Stimulated activated CD4-positive, alpha-beta T cell treated with anti-CD3 and anti-CD28 coated beads, Interleukin-2, amount 100 ng/mL, for 48 hours (primary cell): ENCODE measurements at regions not wholly inside any gene's neighbourhood (a gene's known extent, or its start where the extent isn't known, plus 50 kb on each side); places are given as distances from the start of the nearest gene placed in this dataset.

ENCODE experiments used
- DNase-seq, 2 donors: peaks; one replicate each; pipeline ENCODE4 v3.0.0-alpha.2; 2020

DNA sequence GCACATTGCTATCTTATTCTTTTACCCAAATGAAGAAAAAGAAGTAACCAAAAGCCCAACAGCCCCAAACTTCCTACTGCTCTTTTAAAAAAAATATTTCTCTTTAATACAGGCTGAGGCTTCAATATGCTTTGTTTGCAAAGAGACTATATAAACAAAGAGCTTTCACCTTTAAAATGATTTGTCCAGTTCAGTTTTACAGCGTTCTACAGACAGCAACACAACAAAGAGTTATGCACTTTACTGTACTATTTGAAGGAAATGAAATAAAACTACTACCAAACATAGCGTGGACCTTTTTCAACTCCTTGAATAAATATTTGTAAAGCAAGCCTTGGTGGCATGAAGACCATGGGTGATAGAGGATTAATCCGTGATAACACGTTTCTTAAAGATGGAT, 151.2 kb downstream of the FGF9 start:
- DNase-seq, result no peak

DNA sequence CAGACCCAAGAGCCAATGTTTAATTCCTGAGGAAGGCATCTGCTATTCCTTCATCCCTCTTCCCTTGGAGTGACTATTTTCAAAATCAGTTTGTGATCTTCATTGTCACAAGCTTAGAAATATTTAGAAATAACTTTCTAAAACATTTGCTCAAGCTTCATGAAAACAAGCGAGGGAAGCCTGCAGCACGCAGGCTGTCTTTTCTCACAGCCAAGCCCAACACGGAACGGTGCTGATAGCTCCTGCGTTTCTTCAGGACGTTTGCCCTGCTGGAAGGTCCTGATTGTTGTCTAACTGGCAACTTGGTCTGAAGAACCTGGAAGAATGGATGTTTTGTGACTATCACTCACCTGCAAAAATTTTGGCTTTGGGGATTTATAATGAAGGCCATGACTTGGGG, 152.5 kb downstream of the FGF9 start:
- DNase-seq, result no peak

DNA sequence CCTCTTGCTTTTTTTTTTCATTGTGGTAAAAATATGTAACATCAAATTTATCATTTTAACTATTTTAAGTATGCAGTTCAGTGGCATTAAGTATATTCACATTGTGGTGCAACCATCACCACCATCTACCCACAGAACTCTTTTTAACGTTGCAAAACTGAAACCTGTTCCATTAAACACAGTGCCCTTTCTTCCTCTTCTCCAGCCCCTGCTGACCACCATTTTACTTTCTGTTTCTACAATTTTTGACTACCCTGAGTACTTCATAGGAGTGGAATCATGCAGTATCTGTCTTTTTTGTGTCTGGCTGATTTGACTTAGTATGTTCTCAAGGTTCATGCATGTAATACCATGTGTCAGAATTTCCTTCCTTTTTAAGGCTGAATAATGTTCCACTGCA, 153.1 kb downstream of the FGF9 start:
- DNase-seq, result no peak

DNA sequence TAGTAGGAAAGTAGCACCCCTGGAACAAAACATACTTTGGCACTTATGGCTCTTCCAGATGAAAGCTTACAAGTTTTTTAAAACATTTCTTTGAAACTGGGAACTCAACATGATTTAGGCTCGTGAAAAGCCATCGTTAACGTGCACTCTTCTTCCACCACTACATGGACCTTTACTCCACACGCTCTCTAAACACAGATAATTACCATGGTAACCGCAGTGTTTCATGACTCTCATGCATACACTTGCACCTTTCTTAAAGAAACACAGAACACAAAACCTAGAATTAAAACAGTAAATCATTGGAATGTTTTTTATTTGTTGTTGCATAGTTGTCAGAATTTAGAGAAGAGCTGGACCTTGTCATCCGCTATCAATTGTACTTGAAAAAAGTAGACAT, 154.3 kb downstream of the FGF9 start:
- DNase-seq, result no peak

- no peak for DNase-seq
These were observed 154.9 kb downstream of the FGF9 start for GRCh38 chr13:21825801-21826200.

DNA sequence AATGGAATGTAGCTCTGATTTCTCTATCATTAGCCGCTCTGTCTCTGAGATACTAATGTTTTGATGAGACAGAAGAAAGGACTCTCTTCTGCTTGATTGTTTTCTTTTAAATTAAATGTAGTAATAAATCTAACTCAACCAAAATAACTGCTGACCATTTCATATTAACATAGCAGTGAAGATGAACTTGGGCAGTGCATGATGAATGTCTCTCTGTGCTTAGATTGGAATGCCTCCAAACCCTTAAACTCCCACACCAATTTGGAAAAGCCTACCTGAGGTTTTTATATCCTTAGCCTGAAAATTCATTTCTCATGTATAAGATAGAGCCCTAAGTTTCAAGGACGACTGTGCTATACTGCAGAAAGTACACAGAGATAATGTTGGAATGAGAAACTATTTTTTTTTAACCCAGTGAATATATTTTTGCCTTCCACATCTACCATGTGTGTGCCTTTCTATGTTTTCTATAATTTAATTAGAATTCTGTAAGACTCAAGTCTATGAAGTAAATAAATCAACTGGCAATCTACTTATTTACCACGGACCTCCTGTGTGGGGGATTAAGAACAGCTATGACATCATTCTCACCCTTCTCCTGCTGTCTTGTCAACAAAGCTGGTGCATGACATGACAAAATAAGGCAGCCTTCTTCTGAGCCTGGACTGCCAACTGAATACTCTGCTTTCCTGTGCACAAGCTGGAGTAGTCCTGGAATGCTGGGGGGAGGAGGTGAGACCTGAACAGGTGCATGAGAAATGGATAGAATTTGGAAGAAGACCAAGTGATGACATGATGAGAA, 155.5 kb downstream of the FGF9 start:
- no peak for DNase-seq

- DNase-seq, result no peak
These were observed 160.9 kb downstream of the FGF9 start for GRCh38 chr13:21831654-21832324.

DNA sequence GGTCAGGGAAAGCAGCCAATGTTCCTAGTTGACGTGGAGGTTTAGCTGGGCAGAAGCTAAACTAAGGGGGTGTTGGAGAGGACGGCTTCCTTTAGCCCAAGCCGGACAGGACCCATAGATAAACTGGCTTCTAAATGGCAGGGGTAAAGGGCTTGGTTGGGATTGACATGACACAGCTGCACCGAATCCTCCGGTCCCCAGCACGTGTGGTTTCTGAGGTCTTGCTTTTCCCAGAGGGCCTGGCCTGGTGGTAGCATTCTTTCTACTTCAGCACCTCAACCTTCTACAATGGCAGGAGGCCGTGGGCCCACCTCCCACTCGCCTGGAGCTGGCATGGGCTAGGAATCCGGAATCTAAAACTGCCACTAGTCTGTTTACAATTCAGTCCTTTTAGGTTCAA, 163.0 kb downstream of the FGF9 start:
- no peak for DNase-seq

DNA sequence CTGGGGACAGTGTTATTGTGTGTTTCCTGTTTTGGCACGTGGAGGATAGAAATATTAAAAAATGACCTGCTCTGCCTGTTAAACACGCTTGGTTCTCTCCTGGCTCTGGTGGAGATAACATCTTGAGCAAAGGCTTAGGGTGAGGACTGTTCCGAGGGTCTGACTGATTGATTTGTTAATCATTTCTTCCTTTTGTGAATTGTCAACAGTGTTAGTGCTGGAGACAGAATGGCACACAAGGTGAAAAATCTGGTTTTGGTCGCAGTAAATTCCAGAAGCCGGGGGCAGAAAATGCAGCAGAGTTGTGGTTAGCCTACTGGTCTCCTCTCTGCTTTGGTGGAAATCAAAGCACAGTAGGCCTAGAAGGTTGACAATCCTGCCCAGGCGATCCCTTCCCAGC, 163.6 kb downstream of the FGF9 start:
- DNase-seq, result no peak

GRCh38 chr13:21837288-21837687, 166.4 kb downstream of the FGF9 start:
- no peak for DNase-seq

GRCh38 chr13:21837841-21838551, 167.1 kb downstream of the FGF9 start:
- no peak for DNase-seq

- DNase-seq, result no peak
These were observed 175.7 kb downstream of the FGF9 start for GRCh38 chr13:21846605-21847004.

- DNase-seq, result no peak
These were observed 178.4 kb downstream of the FGF9 start for GRCh38 chr13:21849323-21849722.

DNA sequence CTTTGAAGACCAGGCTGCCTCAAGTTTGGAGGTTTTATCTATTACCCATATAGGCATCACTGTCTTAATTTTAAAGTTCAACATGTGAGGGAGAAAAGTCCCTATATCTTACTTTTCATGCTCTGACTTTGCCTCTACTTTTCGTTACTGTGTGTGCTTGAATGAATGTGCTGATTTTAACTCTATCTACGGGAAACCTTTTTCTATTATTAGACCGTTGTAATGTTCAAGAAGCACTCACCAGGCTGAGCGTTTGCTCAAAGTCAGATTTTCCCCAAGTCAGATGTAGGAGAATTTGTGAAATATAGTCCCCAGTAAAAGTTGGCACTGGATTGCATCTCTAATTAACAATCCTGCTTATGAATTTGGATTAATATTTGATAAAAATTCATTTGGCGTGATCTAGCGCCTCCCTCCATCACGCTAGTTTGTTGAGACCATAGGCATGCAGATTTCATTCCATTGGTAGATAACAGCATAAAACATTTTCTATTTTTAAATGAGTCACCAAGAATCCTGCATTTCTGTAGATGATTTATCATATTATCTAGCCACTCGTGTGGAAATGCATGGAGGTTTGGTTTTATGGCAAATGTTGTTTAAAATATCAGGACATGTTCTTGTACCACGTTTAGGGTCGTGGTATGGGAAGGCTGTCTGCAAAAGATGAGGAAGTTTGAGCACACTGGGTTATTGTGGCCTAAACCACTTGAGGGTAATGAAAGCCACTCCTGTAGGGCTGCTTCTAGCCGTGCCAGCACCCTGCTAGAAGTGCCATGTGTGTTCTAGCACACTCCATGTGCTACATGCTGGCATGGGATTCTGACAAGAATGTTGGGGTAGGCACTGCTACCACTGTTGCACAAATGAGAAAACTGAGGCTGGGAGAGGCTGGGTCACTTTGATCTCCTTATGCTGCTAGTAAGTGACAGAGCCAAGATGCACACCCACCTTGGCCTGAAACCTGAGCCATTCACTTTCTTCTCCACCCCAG, 179.4 kb downstream of the FGF9 start:
- no peak for DNase-seq

- no peak for DNase-seq
These were observed 181.2 kb downstream of the FGF9 start for GRCh38 chr13:21852043-21852442.

DNA sequence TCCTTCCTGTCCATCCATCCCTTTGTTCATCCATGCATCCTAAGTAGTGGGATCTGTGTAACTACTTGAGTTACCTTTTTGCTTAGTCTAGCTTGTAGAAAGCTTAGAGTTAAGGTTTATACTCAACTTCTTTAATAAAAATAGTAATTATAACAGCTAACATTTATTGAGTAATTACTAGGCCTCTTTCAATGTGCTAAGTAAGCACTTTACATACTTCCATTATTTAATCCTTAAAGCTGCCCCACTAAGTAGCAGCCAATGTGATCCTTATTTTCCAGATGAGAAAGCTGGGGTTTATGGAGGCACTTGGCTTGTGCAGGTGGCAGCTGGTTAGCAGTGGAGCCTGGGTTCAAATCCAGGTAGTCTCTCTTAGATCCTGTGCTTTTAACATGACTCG, 182.9 kb downstream of the FGF9 start:
- no peak for DNase-seq

DNA sequence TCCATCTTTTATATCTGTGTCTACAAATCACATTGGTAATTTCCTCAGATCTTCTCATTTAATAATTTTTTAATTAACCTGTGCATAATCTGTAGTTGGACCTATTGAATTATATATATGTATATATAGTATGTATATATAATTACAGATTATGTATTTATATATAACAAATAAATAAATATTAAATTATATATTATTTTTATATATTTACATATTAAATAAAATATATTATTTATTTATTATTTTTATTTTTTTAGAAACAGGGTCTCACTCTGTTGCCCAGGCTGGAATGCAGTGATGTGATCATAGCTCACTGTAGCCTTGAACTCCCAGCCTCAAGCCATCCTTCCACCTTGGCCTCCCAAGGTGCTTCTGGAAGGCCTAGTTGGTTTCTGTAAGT, 197.9 kb downstream of the FGF9 start:
- no peak for DNase-seq

DNA sequence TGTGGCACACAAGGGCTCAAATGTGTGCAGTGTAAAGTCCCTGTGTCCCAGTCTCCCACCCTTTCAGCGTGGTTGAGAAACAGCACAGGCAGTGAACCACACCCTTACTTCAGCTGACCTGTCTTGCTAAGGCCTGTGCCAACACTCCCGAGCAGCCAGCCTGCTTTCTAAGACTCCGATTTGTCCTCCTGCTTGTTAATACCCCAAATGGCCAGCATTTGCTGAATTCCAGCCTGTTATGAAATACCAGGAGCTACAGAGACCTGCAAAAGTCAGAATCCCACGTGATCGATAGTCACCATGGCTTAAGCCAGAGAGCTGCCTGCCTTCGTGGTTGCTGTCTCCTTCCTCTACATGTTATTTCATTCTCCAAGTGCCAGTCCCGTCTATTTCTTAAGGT, 200.5 kb downstream of the FGF9 start:
- DNase-seq, result no peak

GRCh38 chr13:21871919-21872318, 201.0 kb downstream of the FGF9 start:
- no peak for DNase-seq

DNA sequence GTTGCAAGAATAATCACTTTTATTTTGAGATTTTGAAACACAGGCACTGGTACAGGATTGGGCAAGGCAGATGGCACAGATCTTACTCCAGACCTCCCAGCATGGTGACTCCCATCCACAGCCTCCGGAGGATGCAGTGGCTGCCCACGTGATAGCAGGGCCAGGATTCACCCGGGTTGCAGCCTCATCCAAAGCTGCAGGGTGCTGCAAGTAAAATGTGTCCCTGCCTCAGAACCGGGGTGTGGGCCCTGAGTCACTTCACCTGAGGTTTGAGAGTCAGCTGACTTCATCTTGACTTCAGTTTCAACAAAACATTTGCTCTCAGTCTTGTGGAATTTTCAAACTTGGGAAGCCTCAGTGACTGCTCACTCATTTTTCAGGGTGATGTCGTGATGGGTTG, 201.9 kb downstream of the FGF9 start:
- DNase-seq, result no peak

GRCh38 chr13:21875116-21875515, 204.2 kb downstream of the FGF9 start:
- DNase-seq, result no peak

- DNase-seq, result no peak
These were observed 208.5 kb downstream of the FGF9 start for GRCh38 chr13:21879263-21879914.
